Natural killer cell (primary cell): ENCODE measurements at regions not wholly inside any gene's neighbourhood (a gene's known extent, or its start where the extent isn't known, plus 50 kb on each side); places are given as distances from the start of the nearest gene placed in this dataset.

Source experiments
- ATAC-seq, 3 donors: fragments of 150-1000 bp in 2 of 3; fragments of 200-7000 bp in 1 of 3; cut with Tn5 transposase; 1 replicate in 1 of 3; 2 replicates in 2 of 3; pipeline ENCODE4 v1.10.0; 2021; ENCODE audit warnings: mild to moderate bottlenecking in 2 of 3, moderate library complexity in 2 of 3
- DNase-seq, 2 donors: peaks; one replicate each; pipeline versions ENCODE4 v3.0.0 to v3.0.0-alpha.2; 2013 to 2021; ENCODE audit warnings: mixed read lengths in 1 of 2
- H3K27ac ChIP-seq: one replicate; pipeline ENCODE4 v1.5.1; 2013; ENCODE audit warnings: mild to moderate bottlenecking, low read length
- H3K27me3 ChIP-seq: one replicate; pipeline ENCODE4 v1.6.1; 2013; ENCODE audit warnings: low read length; ENCODE audit not compliant: control insufficient read depth, insufficient read depth
- H3K36me3 ChIP-seq: one replicate; pipeline ENCODE4 v1.6.1; 2013; ENCODE audit warnings: low read length; ENCODE audit not compliant: control insufficient read depth, insufficient read depth
- H3K4me1 ChIP-seq: one replicate; pipeline ENCODE4 v1.6.1; 2013; ENCODE audit warnings: low read length; ENCODE audit not compliant: control insufficient read depth, insufficient read depth
- H3K4me3 ChIP-seq: one replicate; pipeline ENCODE4 v1.5.1; 2013; ENCODE audit warnings: low read length
- H3K9me3 ChIP-seq: one replicate; pipeline ENCODE4 v1.6.1; 2013; ENCODE audit warnings: low read length; ENCODE audit not compliant: control insufficient read depth, insufficient read depth
- H3K27ac Mint-ChIP-seq, 2 donors: one replicate each; pipeline ENCODE4 v1.8.0; 2022; ENCODE audit warnings: mild to moderate bottlenecking in 2 of 2, mixed read lengths in 2 of 2, moderate library complexity in 1 of 2
- H3K27me3 Mint-ChIP-seq, 2 donors: one replicate each; pipeline ENCODE4 v1.8.0; 2022; ENCODE audit warnings: low read depth in 2 of 2, mixed read lengths in 2 of 2
- H3K36me3 Mint-ChIP-seq: one replicate; pipeline ENCODE4 v1.8.0; 2022; ENCODE audit warnings: mixed read lengths
- H3K4me1 Mint-ChIP-seq, 2 donors: one replicate each; pipeline ENCODE4 v1.8.0; 2022; ENCODE audit warnings: mixed read lengths in 2 of 2
- H3K4me3 Mint-ChIP-seq: one replicate; pipeline ENCODE4 v1.8.0; 2022; ENCODE audit warnings: mild to moderate bottlenecking, moderate library complexity, mixed read lengths
- H3K9me3 Mint-ChIP-seq, 2 donors: one replicate each; pipeline ENCODE4 v1.8.0; 2022; ENCODE audit warnings: mixed read lengths in 2 of 2
- CTCF ChIP-seq: fragments of 200-600 bp; IDR thresholded peaks from one replicate; pipeline ENCODE4 v1.8.0; 2022; ENCODE audit warnings: antibody characterized with exemption
- WGBS: methylation state at CpG from one replicate; pipeline ENCODE4 v1.1.7; 2013; ENCODE audit warnings: missing lambda C conversion rate; ENCODE audit not compliant: insufficient coverage; 5-methylcytosine and 5-hydroxymethylcytosine counted together
- intact Hi-C: fragments of 100-400 bp; cut with micrococcal nuclease; formaldehyde crosslinking; loops from one replicate; pipeline ENCODE4 v1.14.2; 2022

GRCh38 chr11:8321876-8322275, 58.2 kb upstream of the LMO1 start:
- DNase-seq: no peak
- WGBS: 90% methylated on average over 10 of the region's 10 CpGs
- no peak for ATAC-seq

GRCh38 chr11:8320076-8320475, 56.4 kb upstream of the LMO1 start:
- Histone ChIP-seq H3K4me1 (no peaks in the 10 kb centered on the region), H3K9me3 (no peaks in the 10 kb centered on the region), H3K4me3 (no peak overlapping the region), H3K36me3 (no peaks in the 10 kb centered on the region), H3K27me3 (no peaks in the 10 kb centered on the region), H3K27ac (no peak overlapping the region)
- no peak for TF ChIP-seq CTCF
- Mint-ChIP-seq H3K27me3 (peaks cover 8% of the 10 kb centered on the region in 2 donors), H3K4me3 (no peak overlapping the region), H3K36me3 (no peaks in the 10 kb centered on the region), H3K9me3 (no peaks in the 10 kb centered on the region), H3K27ac (no peak overlapping the region), H3K4me1 (no peaks in the 10 kb centered on the region)
- intact Hi-C loops: no loop called here
- WGBS: 68% methylated on average over 5 of the region's 5 CpGs
- ATAC-seq (no peak), DNase-seq (no peak)

More at GRCh38 chr11:8321876-8322275, 58.2 kb upstream of the LMO1 start:
- H3K27me3 Mint-ChIP-seq: peaks cover 8% of the 10 kb centered on the region in 2 donors
- H3K4me3 ChIP-seq: no peak overlapping the region
- TF ChIP-seq CTCF: no peak
- H3K27ac Mint-ChIP-seq: no peak overlapping the region
- H3K4me1 ChIP-seq: no peaks in the 10 kb centered on the region
- H3K4me1 Mint-ChIP-seq: no peaks in the 10 kb centered on the region
- no peaks in the 10 kb centered on the region for H3K27me3 ChIP-seq
- no peaks in the 10 kb centered on the region for H3K36me3 ChIP-seq
- no peak overlapping the region for H3K4me3 Mint-ChIP-seq
- H3K9me3 Mint-ChIP-seq: no peaks in the 10 kb centered on the region
- no peak overlapping the region for H3K27ac ChIP-seq
- intact Hi-C loops: no loop called here
- H3K9me3 ChIP-seq: no peaks in the 10 kb centered on the region
- no peaks in the 10 kb centered on the region for H3K36me3 Mint-ChIP-seq

- no peak for TF ChIP-seq CTCF
- intact Hi-C loops: no loop called here
- 82% methylated on average over 7 of the region's 7 CpGs for WGBS
- no peak for ATAC-seq
- Mint-ChIP-seq H3K4me1 (no peaks in the 10 kb centered on the region), H3K27me3 (peaks cover 8% of the 10 kb centered on the region in 2 donors), H3K36me3 (no peaks in the 10 kb centered on the region), H3K4me3 (no peak overlapping the region), H3K9me3 (no peaks in the 10 kb centered on the region), H3K27ac (no peak overlapping the region)
- Histone ChIP-seq H3K27me3 (no peaks in the 10 kb centered on the region), H3K36me3 (no peaks in the 10 kb centered on the region), H3K4me1 (no peaks in the 10 kb centered on the region), H3K4me3 (no peak overlapping the region), H3K9me3 (no peaks in the 10 kb centered on the region), H3K27ac (no peak overlapping the region)
- no peak for DNase-seq
Observed at GRCh38 chr11:8318536-8318935, 54.9 kb upstream of the LMO1 start.

GRCh38 chr11:8317159-8317558, 53.5 kb upstream of the LMO1 start:
- H3K9me3 ChIP-seq: no peaks in the 10 kb centered on the region
- no peaks in the 10 kb centered on the region for H3K4me1 ChIP-seq
- Mint-ChIP-seq H3K36me3 (no peaks in the 10 kb centered on the region), H3K4me3 (no peak overlapping the region), H3K9me3 (no peaks in the 10 kb centered on the region), H3K27me3 (peaks cover 8% of the 10 kb centered on the region in 2 donors), H3K27ac (no peak overlapping the region), H3K4me1 (no peaks in the 10 kb centered on the region)
- H3K27ac ChIP-seq: no peak overlapping the region
- intact Hi-C loops: no loop called here
- no peak for TF ChIP-seq CTCF
- H3K36me3 ChIP-seq: no peaks in the 10 kb centered on the region
- 80% methylated on average over 2 of the region's 2 CpGs for WGBS
- H3K4me3 ChIP-seq: no peak overlapping the region
- no peak for ATAC-seq
- no peaks in the 10 kb centered on the region for H3K27me3 ChIP-seq
- no peak for DNase-seq
